Liver (tissue), 8 donors: ENCODE measurements at regions not wholly inside any gene's neighbourhood (a gene's known extent, or its start where the extent isn't known, plus 50 kb on each side); places are given as distances from the start of the nearest gene placed in this dataset.

Source experiments
- DNase-seq: peaks from one replicate; pipeline ENCODE4 v3.0.0-alpha.2; 2017; ENCODE audit warnings: low spot score
- H3K27ac ChIP-seq, 2 donors: one replicate each; pipeline ENCODE4 v1.7.0; 2013; ENCODE audit warnings: inconsistent platforms in 2 of 2, low read length in 2 of 2, control low read depth in 1 of 2, low read depth in 1 of 2, mild to moderate bottlenecking in 1 of 2
- H3K27me3 ChIP-seq, 4 donors: one replicate each; pipeline versions ENCODE4 v1.6.1 to v1.7.0; 2013; ENCODE audit warnings: low read length in 3 of 4, inconsistent platforms in 1 of 4, mild to moderate bottlenecking in 1 of 4, moderate library complexity in 1 of 4; ENCODE audit not compliant: control insufficient read depth in 4 of 4, insufficient read depth in 4 of 4
- H3K36me3 ChIP-seq, 4 donors: one replicate each; pipeline versions ENCODE4 v1.6.1 to v1.7.0; 2013; ENCODE audit warnings: low read length in 3 of 4, mild to moderate bottlenecking in 3 of 4, low read depth in 1 of 4, moderate library complexity in 1 of 4; ENCODE audit not compliant: control insufficient read depth in 4 of 4, insufficient read depth in 3 of 4
- H3K4me1 ChIP-seq, 4 donors: one replicate each; pipeline versions ENCODE4 v1.6.1 to v1.7.0; 2013; ENCODE audit warnings: low read length in 3 of 4, mild to moderate bottlenecking in 3 of 4, moderate library complexity in 1 of 4; ENCODE audit not compliant: control insufficient read depth in 4 of 4, insufficient read depth in 4 of 4
- H3K4me3 ChIP-seq, 3 donors: one replicate each; pipeline versions ENCODE4 v1.6.1 to v1.7.0; 2013; ENCODE audit warnings: low read length in 3 of 3, control low read depth in 1 of 3, low read depth in 1 of 3, mild to moderate bottlenecking in 1 of 3
- H3K9ac ChIP-seq, 2 donors: one replicate each; pipeline ENCODE4 v1.7.0; 2013; ENCODE audit warnings: low read length in 2 of 2, mild to moderate bottlenecking in 2 of 2, moderate library complexity in 2 of 2, control low read depth in 1 of 2, low read depth in 1 of 2
- H3K9me3 ChIP-seq, 4 donors: one replicate each; pipeline versions ENCODE4 v1.6.1 to v1.7.0; 2013; ENCODE audit warnings: low read length in 3 of 4; ENCODE audit not compliant: control insufficient read depth in 4 of 4
- ATF3 ChIP-seq: IDR thresholded peaks from 2 replicates; pipeline ENCODE4 v1.6.1; 2016; ENCODE audit warnings: antibody characterized with exemption
- CTCF ChIP-seq: fragments of 150-350 bp; IDR thresholded peaks from 2 replicates; pipeline ENCODE4 v1.5.1; 2017; ENCODE audit warnings: improper control_type of control experiment, low read depth, low read length; ENCODE audit not compliant: missing input control
- EGR1 ChIP-seq, 2 donors: IDR thresholded peaks; 2 replicates each; pipeline ENCODE4 v1.6.1; 2016 to 2018; ENCODE audit warnings: antibody characterized with exemption in 2 of 2, low read depth in 2 of 2
- FOXA1 ChIP-seq: IDR thresholded peaks from 2 replicates; pipeline ENCODE4 v1.6.1; 2016; ENCODE audit warnings: antibody characterized with exemption
- FOXA2 ChIP-seq: IDR thresholded peaks from 2 replicates; pipeline ENCODE4 v1.6.1; 2016; ENCODE audit warnings: antibody characterized with exemption
- GABPA ChIP-seq, 2 donors: IDR thresholded peaks in 1 of 2; conservative IDR thresholded peaks in 1 of 2; 2 replicates each; pipeline ENCODE4 v1.6.1; 2016; ENCODE audit warnings: antibody characterized with exemption in 2 of 2, mild to moderate bottlenecking in 1 of 2, moderate library complexity in 1 of 2
- HNF4G ChIP-seq: IDR thresholded peaks from 2 replicates; pipeline ENCODE4 v1.6.1; 2016; ENCODE audit warnings: antibody characterized with exemption
- JUND ChIP-seq, 2 donors: IDR thresholded peaks; 2 replicates each; pipeline ENCODE4 v1.6.1; 2016; ENCODE audit warnings: antibody characterized with exemption in 2 of 2
- MAX ChIP-seq: IDR thresholded peaks from 2 replicates; pipeline ENCODE4 v1.6.1; 2016; ENCODE audit warnings: antibody characterized with exemption
- NR2F2 ChIP-seq: IDR thresholded peaks from 2 replicates; pipeline ENCODE4 v1.6.1; 2016; ENCODE audit warnings: antibody characterized with exemption
- RAD21 ChIP-seq, 2 donors: IDR thresholded peaks; 2 replicates each; pipeline ENCODE4 v1.6.1; 2016; ENCODE audit warnings: antibody characterized with exemption in 2 of 2, mild to moderate bottlenecking in 2 of 2
- REST ChIP-seq: IDR thresholded peaks from 2 replicates; pipeline ENCODE4 v1.6.1; 2016; ENCODE audit warnings: antibody characterized with exemption, mild to moderate bottlenecking
- RXRA ChIP-seq, 2 donors: IDR thresholded peaks; 2 replicates each; pipeline ENCODE4 v1.6.1; 2017 to 2018; ENCODE audit warnings: antibody characterized with exemption in 2 of 2, mild to moderate bottlenecking in 1 of 2
- SP1 ChIP-seq: IDR thresholded peaks from 2 replicates; pipeline ENCODE4 v1.6.1; 2018; ENCODE audit warnings: antibody characterized with exemption, mild to moderate bottlenecking
- TAF1 ChIP-seq: conservative IDR thresholded peaks from 2 replicates; pipeline ENCODE4 v1.6.1; 2016; ENCODE audit warnings: antibody characterized with exemption, mild to moderate bottlenecking
- YY1 ChIP-seq: IDR thresholded peaks from 2 replicates; pipeline ENCODE4 v1.6.1; 2016; ENCODE audit warnings: antibody characterized with exemption, mild to moderate bottlenecking
- ZBTB33 ChIP-seq: IDR thresholded peaks from 2 replicates; pipeline ENCODE4 v1.6.1; 2016; ENCODE audit warnings: antibody characterized with exemption
- WGBS: extraction: QIAGEN DNeasy Blood & Tissue Kit; methylation state at CpG from one replicate; pipeline ENCODE4 v1.1.7; 2013; 5-methylcytosine and 5-hydroxymethylcytosine counted together
- donor health status: healthy.
- donor health status: healthy.
- donor health status: healthy.
- donor health status: healthy.
- donor health status: healthy.

- H3K27ac ChIP-seq = no peak overlapping the region
- no peaks in the 10 kb centered on the region for H3K36me3 ChIP-seq
- no peak overlapping the region for H3K4me3 ChIP-seq
- H3K27me3 ChIP-seq = no peaks in the 10 kb centered on the region
- WGBS = 88% methylated on average over 8 of the region's 8 CpGs
- H3K9ac ChIP-seq = no peak overlapping the region
- DNase-seq = no peak
- peaks cover 0 to 6% (median 1%) of the 10 kb centered on the region in 4 donors for H3K4me1 ChIP-seq
- H3K9me3 ChIP-seq = peaks cover 0 to 2% (median 0%) of the 10 kb centered on the region in 4 donors
- no peak for TF ChIP-seq HNF4G
- TF ChIP-seq ZBTB33 = no peak
- TF ChIP-seq JUND (IDR thresholded peaks at IDR 0.05) = no peak
- no peak for TF ChIP-seq YY1
- TF ChIP-seq EGR1 (IDR thresholded peaks at IDR 0.05; ENCODE audit: low read depth in 2 of 2) = no peak
- no peak for TF ChIP-seq RXRA (IDR thresholded peaks at IDR 0.05)
- no peak for TF ChIP-seq GABPA (IDR thresholded peaks at IDR 0.05 in 1 of 2, conservative IDR thresholded peaks at IDR 0.05 in 1 of 2)
- no peak for TF ChIP-seq TAF1
- TF ChIP-seq RAD21 (IDR thresholded peaks at IDR 0.05) = no peak
- no peak for TF ChIP-seq CTCF
- no peak for TF ChIP-seq REST
- no peak for TF ChIP-seq ATF3
- TF ChIP-seq FOXA1 = no peak
- no peak for TF ChIP-seq SP1
- no peak for TF ChIP-seq MAX
- no peak for TF ChIP-seq NR2F2
- no peak for TF ChIP-seq FOXA2
Observed at GRCh38 chr10:78658645-78659597, 409.8 kb upstream of the ZMIZ1 start.
